ENCODE measurements at regions not wholly inside any gene's neighbourhood (a gene's known extent, or its start where the extent isn't known, plus 50 kb on each side); places are given as distances from the start of the nearest gene placed in this dataset.

DNA sequence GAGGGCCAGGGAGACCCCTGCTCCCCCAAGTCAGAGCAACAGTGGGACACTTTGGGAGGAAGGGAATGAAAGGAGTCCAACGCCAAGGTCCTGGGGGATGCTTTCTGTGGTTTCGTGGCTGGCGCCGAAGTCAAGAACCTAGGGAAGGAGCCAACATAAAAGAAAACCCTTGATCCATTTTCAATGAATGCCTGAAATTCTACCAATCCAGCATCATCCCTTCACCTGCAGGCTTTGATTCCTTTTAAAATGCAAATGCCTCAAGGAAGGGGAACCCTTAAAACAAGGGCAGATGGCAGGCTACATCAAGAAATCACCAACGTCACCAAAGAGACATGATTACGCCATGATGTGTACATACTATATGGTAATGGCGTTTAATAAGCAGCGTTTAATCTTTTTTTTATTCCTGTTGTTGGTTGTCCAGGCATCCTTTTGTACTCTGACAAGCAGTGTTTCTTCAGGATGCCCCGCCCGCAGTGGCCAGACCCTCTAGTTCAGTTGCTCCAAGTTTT is 123.3 kb upstream of the SLC1A4 start:
- no peak for TF ChIP-seq POLR2A (IDR thresholded peaks at IDR 0.05)
- no peak for TF ChIP-seq CTCF (IDR thresholded peaks at IDR 0.05)
- no peak for TF ChIP-seq POLR2AphosphoS5 (IDR thresholded peaks at IDR 0.05)
